ENCODE measurements at regions not wholly inside any gene's neighbourhood (a gene's known extent, or its start where the extent isn't known, plus 50 kb on each side); places are given as distances from the start of the nearest gene placed in this dataset.
"Not testable (repeated sequence)": the region's sequence is repeated elsewhere in the genome, so short reads cannot be mapped to it uniquely, and the experiment has no call there.

DNA sequence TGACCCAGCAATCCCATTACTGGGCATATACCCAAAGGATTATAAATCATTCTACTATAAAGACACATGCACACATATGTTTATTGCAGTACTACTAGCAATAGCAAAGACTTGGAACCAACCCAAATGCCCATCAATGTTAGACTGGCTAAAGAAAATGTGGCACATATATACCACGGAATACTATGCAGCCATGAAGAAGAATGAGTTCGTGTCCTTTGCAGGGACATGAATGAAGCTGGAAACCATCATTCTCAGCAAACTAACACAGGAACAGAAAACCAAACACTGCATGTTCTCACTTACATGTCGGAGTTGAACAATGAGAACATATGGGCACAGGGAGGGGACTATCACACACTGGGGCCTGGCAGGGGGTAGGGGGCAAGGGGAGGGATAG, 183.0 kb downstream of the HACE1 start:
- not testable (repeated sequence) for TF ChIP-seq POLR2AphosphoS5 (IDR thresholded peaks at IDR 0.05; ENCODE audit: insufficient read depth in 1 of 2, low read depth in 1 of 2); POLR2A (IDR thresholded peaks at IDR 0.05)
